ENCODE measurements at regions not wholly inside any gene's neighbourhood (a gene's known extent, or its start where the extent isn't known, plus 50 kb on each side); places are given as distances from the start of the nearest gene placed in this dataset.
"Not testable (repeated sequence)": the region's sequence is repeated elsewhere in the genome, so short reads cannot be mapped to it uniquely, and the experiment has no call there.

- no peak for DNase-seq
Measured at GRCh38 chr3:186454881-186455703, 89.1 kb downstream of the CRYGS start.

- no peak for DNase-seq
Measured at GRCh38 chr3:186453531-186453930, 90.6 kb downstream of the CRYGS start.

- DNase-seq = no peak
Measured at GRCh38 chr3:186452517-186452916, 90.5 kb upstream of the DGKG start.

GRCh38 chr3:186451371-186451770 lies 89.3 kb upstream of the DGKG start:
- no peak for DNase-seq

GRCh38 chr3:186444974-186445373 lies 82.9 kb upstream of the DGKG start:
- DNase-seq = no peak

- DNase-seq = no peak
Measured at GRCh38 chr3:186444288-186444687, 82.3 kb upstream of the DGKG start.

- not testable (repeated sequence) for DNase-seq
Measured at GRCh38 chr3:186442979-186443378, 80.9 kb upstream of the DGKG start.

GRCh38 chr3:186442162-186442561 lies 80.1 kb upstream of the DGKG start:
- DNase-seq = no peak

- no peak for DNase-seq
Measured at GRCh38 chr3:186440891-186441290, 78.9 kb upstream of the DGKG start.

GRCh38 chr3:186439725-186440124 lies 77.7 kb upstream of the DGKG start:
- DNase-seq = no peak

- DNase-seq = not testable (repeated sequence)
Measured at GRCh38 chr3:186435332-186435731, 73.3 kb upstream of the DGKG start.

- no peak for DNase-seq
Measured at GRCh38 chr3:186432944-186433732, 71.1 kb upstream of the DGKG start.

- DNase-seq = no peak
Measured at GRCh38 chr3:186432189-186432588, 70.2 kb upstream of the DGKG start.

- peak in 1 of 3 donors; percentile 45 for DNase-seq
Measured at GRCh38 chr3:186427627-186428281, 65.7 kb upstream of the DGKG start.

GRCh38 chr3:186425788-186426730 lies 64.0 kb upstream of the DGKG start:
- DNase-seq = peak in 1 of 3 donors; percentile 10

GRCh38 chr3:186421946-186422345 lies 59.9 kb upstream of the DGKG start:
- no peak for DNase-seq

- no peak for DNase-seq
Measured at GRCh38 chr3:186418671-186419145, 56.7 kb upstream of the DGKG start.

- peak in 1 of 3 donors; percentile 88 for DNase-seq
Measured at GRCh38 chr3:186417791-186418190, 55.8 kb upstream of the DGKG start.

GRCh38 chr3:186414735-186415419 lies 52.8 kb upstream of the DGKG start:
- DNase-seq = peak in 2 of 3 donors; percentile 6 to 84

- peak in 1 of 3 donors; percentile 45 for DNase-seq
Measured at GRCh38 chr3:186413615-186414415, 51.8 kb upstream of the DGKG start.
